T-helper 17 cell (primary cell): ENCODE measurements at regions not wholly inside any gene's neighbourhood (a gene's known extent, or its start where the extent isn't known, plus 50 kb on each side); places are given as distances from the start of the nearest gene placed in this dataset.

Source experiments
- ATAC-seq: fragments of 150-1000 bp; cut with Tn5 transposase; 2 replicates; pipeline ENCODE4 v1.10.0; 2021; ENCODE audit warnings: mild to moderate bottlenecking, moderate library complexity
- DNase-seq, 3 donors: peaks; one replicate each; pipeline versions ENCODE4 v3.0.0 to v3.0.0-alpha.2; 2020 to 2021
- H3K9me3 ChIP-seq: one replicate; pipeline ENCODE4 v1.7.0; 2013; ENCODE audit warnings: low read length, mild to moderate bottlenecking; ENCODE audit not compliant: control insufficient read depth, poor library complexity, severe bottlenecking
- H3K27ac Mint-ChIP-seq: one replicate; pipeline ENCODE4 v1.8.0; 2022; ENCODE audit warnings: mild to moderate bottlenecking, moderate library complexity, mixed read lengths
- H3K27me3 Mint-ChIP-seq: one replicate; pipeline ENCODE4 v1.8.0; 2022; ENCODE audit warnings: mixed read lengths
- H3K36me3 Mint-ChIP-seq: one replicate; pipeline ENCODE4 v1.8.0; 2022; ENCODE audit warnings: low read depth, mixed read lengths
- H3K4me1 Mint-ChIP-seq: one replicate; pipeline ENCODE4 v1.8.0; 2022; ENCODE audit warnings: mild to moderate bottlenecking, mixed read lengths
- H3K4me3 Mint-ChIP-seq: one replicate; pipeline ENCODE4 v1.8.0; 2022; ENCODE audit warnings: mild to moderate bottlenecking, moderate library complexity, mixed read lengths

DNA sequence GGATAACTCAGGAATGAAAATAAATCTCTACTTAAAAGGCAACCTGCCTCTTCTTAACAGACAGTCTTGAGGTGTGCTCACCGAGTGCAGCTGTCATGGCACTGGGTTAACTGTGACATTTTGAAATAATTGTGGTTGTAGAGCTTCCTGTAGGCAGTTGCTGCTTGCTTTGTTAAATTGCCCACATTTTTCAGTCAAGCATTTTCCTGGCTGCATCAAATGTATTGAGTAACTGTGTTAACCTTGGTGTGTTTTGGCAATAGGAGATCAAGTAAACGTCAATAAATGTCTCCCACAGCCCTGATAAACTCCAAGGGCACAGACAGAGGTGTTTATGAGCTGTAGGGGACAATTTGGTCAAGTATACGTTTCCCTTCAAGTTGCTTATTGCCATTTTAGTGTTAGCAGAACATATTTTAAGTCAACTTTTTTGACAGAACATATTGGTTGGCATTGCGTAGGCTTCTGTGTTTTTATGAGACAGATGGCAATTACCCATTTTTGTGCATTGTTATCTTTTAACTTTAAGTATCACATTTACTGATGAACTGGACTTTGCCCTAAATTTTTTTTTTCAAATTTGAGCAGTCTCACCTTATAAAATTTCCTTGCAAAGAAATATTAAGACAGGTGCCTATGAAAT is 527.4 kb downstream of the C4orf33 start:
- Mint-ChIP-seq H3K4me1 (no peaks in the 10 kb centered on the region), H3K27me3 (no peaks in the 10 kb centered on the region), H3K27ac (no peak overlapping the region), H3K36me3 (no peaks in the 10 kb centered on the region), H3K4me3 (no peak overlapping the region)
- ATAC-seq (no peak), DNase-seq (no peak)
- H3K9me3 ChIP-seq: no peaks in the 10 kb centered on the region

DNA sequence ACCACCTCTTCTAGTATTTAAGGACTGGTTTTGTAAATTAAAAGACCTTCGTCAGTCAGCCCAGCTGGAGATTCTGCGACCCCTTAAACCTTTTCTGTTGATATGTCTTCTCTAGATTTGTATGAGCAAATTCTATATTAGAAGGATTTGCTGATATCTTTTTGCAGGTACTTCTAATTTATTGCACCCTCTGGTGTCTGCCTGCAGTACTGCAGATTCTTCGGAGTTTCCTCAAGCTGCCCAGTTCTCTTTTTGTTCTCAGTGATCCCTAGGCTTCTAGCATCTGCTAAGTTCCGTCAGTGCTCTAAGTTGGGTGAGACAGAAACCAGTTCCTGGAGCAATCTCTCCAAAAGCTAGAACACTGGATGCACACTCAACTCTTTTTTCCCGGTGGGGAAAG is 545.2 kb downstream of the C4orf33 start:
- Mint-ChIP-seq H3K27me3 (peaks cover 5% of the 10 kb centered on the region), H3K27ac (no peak overlapping the region), H3K4me3 (no peak overlapping the region), H3K4me1 (no peaks in the 10 kb centered on the region), H3K36me3 (no peaks in the 10 kb centered on the region)
- ATAC-seq: no peak
- peak in 1 of 3 donors; percentile 13 for DNase-seq
- H3K9me3 ChIP-seq: no peaks in the 10 kb centered on the region

- no peaks in the 10 kb centered on the region for H3K9me3 ChIP-seq
- Mint-ChIP-seq H3K4me1 (no peaks in the 10 kb centered on the region), H3K27ac (no peak overlapping the region), H3K36me3 (no peaks in the 10 kb centered on the region), H3K27me3 (no peaks in the 10 kb centered on the region), H3K4me3 (no peak overlapping the region)
- ATAC-seq (no peak), DNase-seq (no peak)
Observed at GRCh38 chr4:129645461-129645860, 549.5 kb downstream of the C4orf33 start.

GRCh38 chr4:129668092-129668491 is 572.1 kb downstream of the C4orf33 start:
- DNase-seq (no peak), ATAC-seq (no peak)
- H3K9me3 ChIP-seq: no peaks in the 10 kb centered on the region
- Mint-ChIP-seq H3K36me3 (no peaks in the 10 kb centered on the region), H3K4me3 (no peak overlapping the region), H3K27ac (no peak overlapping the region), H3K27me3 (no peaks in the 10 kb centered on the region), H3K4me1 (no peaks in the 10 kb centered on the region)

DNA sequence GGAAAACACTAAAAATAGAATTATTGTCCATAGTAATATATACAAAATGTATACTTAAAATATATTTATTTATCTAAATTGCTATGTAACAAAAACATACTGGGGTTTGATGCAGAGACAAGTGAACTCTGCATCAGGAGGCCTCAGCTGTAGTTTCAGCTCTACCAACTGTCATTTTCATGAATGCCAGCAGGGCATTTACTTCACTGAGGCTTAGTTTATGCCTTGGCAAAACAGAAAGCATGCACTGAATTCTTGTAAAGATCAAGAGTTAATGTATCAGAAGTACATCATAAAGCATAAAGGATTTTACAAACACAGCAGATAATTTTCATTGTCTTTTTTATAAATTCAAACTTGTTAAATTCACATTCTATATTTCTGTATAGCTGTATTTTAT is 577.0 kb downstream of the C4orf33 start:
- Mint-ChIP-seq H3K27me3 (no peaks in the 10 kb centered on the region), H3K4me3 (no peak overlapping the region), H3K36me3 (peaks cover 2% of the 10 kb centered on the region), H3K27ac (no peak overlapping the region), H3K4me1 (no peaks in the 10 kb centered on the region)
- no peaks in the 10 kb centered on the region for H3K9me3 ChIP-seq
- ATAC-seq (no peak), DNase-seq (no peak)

GRCh38 chr4:129675036-129675435 is 579.1 kb downstream of the C4orf33 start:
- DNase-seq: no peak
- peaks cover 2% of the 10 kb centered on the region for H3K36me3 Mint-ChIP-seq
- H3K4me1 Mint-ChIP-seq: no peaks in the 10 kb centered on the region
- H3K27ac Mint-ChIP-seq: no peak overlapping the region
- no peaks in the 10 kb centered on the region for H3K9me3 ChIP-seq
- no peak for ATAC-seq
- no peaks in the 10 kb centered on the region for H3K27me3 Mint-ChIP-seq
- H3K4me3 Mint-ChIP-seq: no peak overlapping the region

GRCh38 chr4:129676934-129677333 is 581.0 kb downstream of the C4orf33 start:
- Mint-ChIP-seq H3K4me3 (no peak overlapping the region), H3K4me1 (no peaks in the 10 kb centered on the region), H3K27me3 (no peaks in the 10 kb centered on the region), H3K27ac (no peak overlapping the region), H3K36me3 (peaks cover 2% of the 10 kb centered on the region)
- H3K9me3 ChIP-seq: no peaks in the 10 kb centered on the region
- no peak for ATAC-seq
- no peak for DNase-seq

DNA sequence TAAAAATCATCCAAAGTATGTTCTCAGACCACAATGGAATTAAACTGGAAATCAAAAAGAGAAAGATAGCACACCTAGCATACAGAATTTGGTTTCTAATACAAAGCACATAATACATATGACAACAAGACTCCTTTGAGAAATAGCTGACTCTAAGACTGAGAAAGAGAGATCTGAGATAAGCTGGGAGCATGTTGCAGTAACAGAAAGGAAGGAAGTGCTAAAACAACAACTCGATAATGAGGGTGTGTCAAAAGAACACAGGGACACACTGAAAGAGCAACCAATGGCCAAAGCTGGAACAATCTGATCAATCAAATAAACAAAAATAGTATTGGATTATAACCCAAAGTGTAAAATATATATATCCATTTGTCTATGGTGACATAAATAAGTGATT is 586.6 kb downstream of the C4orf33 start:
- no peak for ATAC-seq
- no peaks in the 10 kb centered on the region for H3K27me3 Mint-ChIP-seq
- peaks cover 2% of the 10 kb centered on the region for H3K36me3 Mint-ChIP-seq
- peaks cover 2% of the 10 kb centered on the region for H3K4me1 Mint-ChIP-seq
- no peak overlapping the region for H3K27ac Mint-ChIP-seq
- no peak for DNase-seq
- H3K9me3 ChIP-seq: no peaks in the 10 kb centered on the region
- no peak overlapping the region for H3K4me3 Mint-ChIP-seq

DNA sequence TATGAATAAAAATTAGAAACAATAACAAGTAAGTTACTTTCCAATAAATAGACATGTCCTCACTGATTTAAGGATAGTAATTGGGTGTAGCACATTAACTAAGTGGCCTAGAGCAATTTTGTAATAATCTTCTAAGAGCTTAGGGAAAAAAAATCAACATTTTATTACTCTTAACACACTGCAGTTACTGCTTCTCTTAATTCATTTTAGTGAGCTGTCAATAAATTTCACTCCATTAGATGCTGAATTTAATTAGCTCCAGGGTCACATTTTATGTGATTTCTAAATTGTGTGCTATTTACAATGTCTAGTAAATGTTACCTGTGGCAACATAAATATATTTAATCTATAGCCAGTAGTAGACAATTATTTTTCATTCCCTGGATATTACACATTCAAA is 612.0 kb downstream of the C4orf33 start:
- Mint-ChIP-seq H3K36me3 (no peaks in the 10 kb centered on the region), H3K27me3 (no peaks in the 10 kb centered on the region), H3K4me1 (no peaks in the 10 kb centered on the region), H3K27ac (no peak overlapping the region), H3K4me3 (no peak overlapping the region)
- DNase-seq (no peak), ATAC-seq (no peak)
- H3K9me3 ChIP-seq: peaks cover 3% of the 10 kb centered on the region

GRCh38 chr4:129708784-129709183 is 612.8 kb downstream of the C4orf33 start:
- no peak for ATAC-seq
- Mint-ChIP-seq H3K36me3 (no peaks in the 10 kb centered on the region), H3K27me3 (no peaks in the 10 kb centered on the region), H3K27ac (no peak overlapping the region), H3K4me1 (no peaks in the 10 kb centered on the region), H3K4me3 (no peak overlapping the region)
- H3K9me3 ChIP-seq: peaks cover 3% of the 10 kb centered on the region
- no peak for DNase-seq

DNA sequence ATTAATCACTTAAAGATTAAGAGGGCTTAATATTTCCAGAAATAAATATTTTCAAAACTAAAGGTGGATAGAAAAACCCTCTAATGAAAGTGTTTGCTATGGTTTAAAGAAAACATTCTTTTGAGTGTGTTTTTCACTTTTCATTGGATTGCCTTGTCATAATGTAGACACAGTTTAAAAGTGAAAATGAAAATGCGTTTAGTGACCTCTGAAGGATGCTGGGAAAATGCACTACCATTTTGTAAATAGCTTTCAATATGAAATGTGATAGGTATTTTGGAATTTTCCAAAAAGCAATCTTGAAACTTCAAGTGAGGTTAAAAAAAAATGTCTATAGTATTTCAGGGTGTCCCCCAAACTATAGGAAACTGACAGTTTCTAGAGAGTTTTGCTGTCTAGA is 642.2 kb downstream of the C4orf33 start:
- no peaks in the 10 kb centered on the region for H3K9me3 ChIP-seq
- Mint-ChIP-seq H3K36me3 (no peaks in the 10 kb centered on the region), H3K27me3 (no peaks in the 10 kb centered on the region), H3K4me3 (no peak overlapping the region), H3K4me1 (no peaks in the 10 kb centered on the region), H3K27ac (no peak overlapping the region)
- no peak for ATAC-seq
- no peak for DNase-seq

GRCh38 chr4:129747756-129748155 is 651.8 kb downstream of the C4orf33 start:
- no peaks in the 10 kb centered on the region for H3K27me3 Mint-ChIP-seq
- H3K4me1 Mint-ChIP-seq: no peaks in the 10 kb centered on the region
- no peaks in the 10 kb centered on the region for H3K9me3 ChIP-seq
- no peaks in the 10 kb centered on the region for H3K36me3 Mint-ChIP-seq
- ATAC-seq (no peak), DNase-seq (no peak)
- no peak overlapping the region for H3K27ac Mint-ChIP-seq
- H3K4me3 Mint-ChIP-seq: no peak overlapping the region

DNA sequence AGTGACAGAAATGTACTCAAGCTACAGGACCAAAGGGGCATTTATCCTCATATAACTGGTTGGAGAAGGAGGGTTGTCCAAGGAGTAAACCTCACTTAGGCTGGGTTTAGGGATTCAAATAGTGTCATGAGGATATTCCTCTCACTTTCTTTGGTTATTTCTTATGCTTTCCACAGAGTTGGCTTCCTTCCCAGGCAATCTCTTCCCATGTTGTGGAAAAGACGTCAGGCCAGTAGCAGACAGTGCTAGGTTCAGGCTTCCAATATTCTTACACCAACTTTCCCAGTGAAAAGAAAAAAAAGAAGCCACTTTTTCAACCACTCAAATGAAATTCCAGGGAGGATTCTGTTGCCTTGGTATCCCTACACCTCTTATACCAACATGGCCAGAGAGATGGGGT is 653.0 kb downstream of the C4orf33 start:
- Mint-ChIP-seq H3K4me3 (no peak overlapping the region), H3K27ac (no peak overlapping the region), H3K27me3 (no peaks in the 10 kb centered on the region), H3K36me3 (no peaks in the 10 kb centered on the region), H3K4me1 (no peaks in the 10 kb centered on the region)
- ATAC-seq: no peak
- no peaks in the 10 kb centered on the region for H3K9me3 ChIP-seq
- DNase-seq: no peak

GRCh38 chr4:129751646-129752045 is 655.7 kb downstream of the C4orf33 start:
- no peaks in the 10 kb centered on the region for H3K9me3 ChIP-seq
- no peaks in the 10 kb centered on the region for H3K27me3 Mint-ChIP-seq
- DNase-seq (no peak), ATAC-seq (no peak)
- no peaks in the 10 kb centered on the region for H3K4me1 Mint-ChIP-seq
- H3K36me3 Mint-ChIP-seq: no peaks in the 10 kb centered on the region
- no peak overlapping the region for H3K27ac Mint-ChIP-seq
- H3K4me3 Mint-ChIP-seq: no peak overlapping the region
